Pancreas (tissue), 10 donors: ENCODE measurements at regions not wholly inside any gene's neighbourhood (a gene's known extent, or its start where the extent isn't known, plus 50 kb on each side); places are given as distances from the start of the nearest gene placed in this dataset.
A peak's percentile ranks its signal among the peaks of the same experiment; 100 is the strongest.

ENCODE experiments used
- ATAC-seq, 4 donors: fragments of 200-7000 bp; cut with Tn5 transposase; one replicate each; pipeline versions ENCODE4 v1.8.0 to v1.9.1; 2020; ENCODE audit warnings: mild to moderate bottlenecking in 4 of 4, moderate library complexity in 4 of 4
- DNase-seq, 6 donors: peaks; one replicate each; pipeline ENCODE4 v3.0.0-alpha.2; 2020
- FAIRE-seq: peaks from 2 replicates; lab custom pipeline; 2012; peaks lifted over from hg19 to GRCh38; lab: Jason Lieb, UNC
- H3K27ac ChIP-seq, 4 donors: fragments of 200-600 bp; sonication (generic); 1 replicate in 3 of 4; 2 replicates in 1 of 4; pipeline versions ENCODE4 v1.5.0 to v1.8.0; 2020
- H3K27me3 ChIP-seq, 4 donors: fragments of 200-600 bp; one replicate each; pipeline ENCODE4 v1.8.0; 2021
- H3K36me3 ChIP-seq, 3 donors: fragments of 200-600 bp; sonication (generic) in 1 of 3; one replicate each; pipeline versions ENCODE4 v1.5.0 to v1.8.0; 2020 to 2021
- H3K4me1 ChIP-seq, 3 donors: fragments of 200-600 bp; one replicate each; pipeline ENCODE4 v1.8.0; 2021
- H3K4me3 ChIP-seq, 4 donors: fragments of 200-600 bp; sonication (generic) in 2 of 4; one replicate each; pipeline versions ENCODE4 v1.5.0 to v1.8.0; 2020 to 2021
- H3K9me3 ChIP-seq, 4 donors: fragments of 200-600 bp; one replicate each; pipeline ENCODE4 v1.8.0; 2021
- WGBS, 2 donors: extraction: QIAGEN DNeasy Blood & Tissue Kit; methylation state at CpG; one replicate each; pipeline ENCODE4 v1.1.7; 2013; 5-methylcytosine and 5-hydroxymethylcytosine counted together
- intact Hi-C, 3 donors: fragments of 100-400 bp; cut with DNase I; formaldehyde crosslinking; loops; one replicate each; pipeline versions ENCODE4 v1.11.1 to v1.14.2; 2022
- TF ChIP-seq, protein P1 (sequence below), 4 donors: fragments of 200-600 bp; sonication (generic) in 3 of 4; IDR thresholded peaks; one replicate each; pipeline versions ENCODE4 v1.5.0 to v1.8.0; 2021; ENCODE audit warnings: antibody characterized with exemption in 4 of 4
- donor health status: healthy with polysubstance abuse.
- donor health status: DM: no; HTN: no; CAD: no; lungs with moderate emphysema.
- donor health status: DM: no; HTN: no; CAD: no.
- donor health status: control.
- donor health status: control.
- donor health status: Bipolar disorder and iron deficiency.
- donor health status: DM: yes; HTN: yes; CAD: no.
- donor health status: DM: no; HTN: no; CAD: no.
- donor health status: DM: no; HTN: no; CAD: no.
- donor health status: DM: yes; HTN: yes; CAD: no.

DNA sequence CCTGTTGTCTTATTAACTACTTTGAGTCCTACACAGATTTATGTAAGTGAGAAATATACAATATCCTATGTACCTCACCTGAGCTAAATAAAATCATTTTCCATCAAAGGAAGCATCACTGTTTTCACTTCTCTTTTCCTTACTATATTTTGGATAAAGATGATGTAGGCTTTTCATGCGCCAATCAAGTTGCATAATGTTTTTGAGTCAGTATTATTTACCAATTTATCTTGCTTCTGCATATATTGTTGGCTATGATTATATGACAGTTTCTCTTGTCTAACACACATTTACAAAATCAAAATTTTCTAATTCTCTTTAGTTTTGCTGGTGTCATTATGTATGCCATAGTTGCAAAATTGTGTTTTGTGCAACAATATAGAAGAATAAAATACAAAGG is 67.9 kb upstream of the FRY start:
- H3K4me3 ChIP-seq = no peak overlapping the region
- no peak for FAIRE-seq
- TF ChIP-seq, protein P1, sequence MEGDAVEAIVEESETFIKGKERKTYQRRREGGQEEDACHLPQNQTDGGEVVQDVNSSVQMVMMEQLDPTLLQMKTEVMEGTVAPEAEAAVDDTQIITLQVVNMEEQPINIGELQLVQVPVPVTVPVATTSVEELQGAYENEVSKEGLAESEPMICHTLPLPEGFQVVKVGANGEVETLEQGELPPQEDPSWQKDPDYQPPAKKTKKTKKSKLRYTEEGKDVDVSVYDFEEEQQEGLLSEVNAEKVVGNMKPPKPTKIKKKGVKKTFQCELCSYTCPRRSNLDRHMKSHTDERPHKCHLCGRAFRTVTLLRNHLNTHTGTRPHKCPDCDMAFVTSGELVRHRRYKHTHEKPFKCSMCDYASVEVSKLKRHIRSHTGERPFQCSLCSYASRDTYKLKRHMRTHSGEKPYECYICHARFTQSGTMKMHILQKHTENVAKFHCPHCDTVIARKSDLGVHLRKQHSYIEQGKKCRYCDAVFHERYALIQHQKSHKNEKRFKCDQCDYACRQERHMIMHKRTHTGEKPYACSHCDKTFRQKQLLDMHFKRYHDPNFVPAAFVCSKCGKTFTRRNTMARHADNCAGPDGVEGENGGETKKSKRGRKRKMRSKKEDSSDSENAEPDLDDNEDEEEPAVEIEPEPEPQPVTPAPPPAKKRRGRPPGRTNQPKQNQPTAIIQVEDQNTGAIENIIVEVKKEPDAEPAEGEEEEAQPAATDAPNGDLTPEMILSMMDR (IDR thresholded peaks at IDR 0.05) = no peak
- no peak for ATAC-seq
- H3K27ac ChIP-seq = no peak overlapping the region
- WGBS, 2 donors = 86 to 100% methylated on average over 1 of the region's 1 CpG
- peaks cover 0 to 28% (median 16%) of the 10 kb centered on the region in 3 donors for H3K4me1 ChIP-seq
- intact Hi-C loops = no loop called here
- no peaks in the 10 kb centered on the region for H3K9me3 ChIP-seq
- no peaks in the 10 kb centered on the region for H3K36me3 ChIP-seq
- no peak for DNase-seq
- H3K27me3 ChIP-seq = no peaks in the 10 kb centered on the region

DNA sequence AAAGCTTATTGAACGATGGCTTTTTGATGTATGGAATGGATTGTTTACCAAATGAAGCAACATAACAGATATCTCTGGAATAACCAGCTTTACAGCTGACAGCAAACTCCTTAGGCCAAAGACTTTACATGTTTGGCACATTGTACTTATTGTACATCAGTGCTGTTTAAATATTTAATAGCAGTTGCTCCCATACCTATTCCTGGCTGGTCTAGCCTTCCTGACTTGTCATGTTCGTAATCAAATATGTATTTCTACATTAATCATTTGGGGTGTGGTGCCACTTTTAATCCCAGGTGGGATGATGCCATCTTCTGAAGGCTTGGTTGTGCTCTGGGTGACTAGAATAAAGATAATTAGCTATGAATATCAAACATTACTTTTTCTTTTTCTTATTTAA is 67.4 kb upstream of the FRY start:
- H3K27ac ChIP-seq = peak overlapping the region in 1 of 4 donors; percentile 16
- H3K36me3 ChIP-seq = no peaks in the 10 kb centered on the region
- 55 to 56% methylated on average over 2 of the region's 2 CpGs for WGBS, 2 donors
- no peaks in the 10 kb centered on the region for H3K27me3 ChIP-seq
- TF ChIP-seq, protein P1 (IDR thresholded peaks at IDR 0.05) = no peak
- ATAC-seq = no peak
- no peak for DNase-seq
- no peaks in the 10 kb centered on the region for H3K9me3 ChIP-seq
- peaks cover 0 to 28% (median 16%) of the 10 kb centered on the region in 3 donors for H3K4me1 ChIP-seq
- intact Hi-C loops = no loop called here
- FAIRE-seq = no peak
- no peak overlapping the region for H3K4me3 ChIP-seq

DNA sequence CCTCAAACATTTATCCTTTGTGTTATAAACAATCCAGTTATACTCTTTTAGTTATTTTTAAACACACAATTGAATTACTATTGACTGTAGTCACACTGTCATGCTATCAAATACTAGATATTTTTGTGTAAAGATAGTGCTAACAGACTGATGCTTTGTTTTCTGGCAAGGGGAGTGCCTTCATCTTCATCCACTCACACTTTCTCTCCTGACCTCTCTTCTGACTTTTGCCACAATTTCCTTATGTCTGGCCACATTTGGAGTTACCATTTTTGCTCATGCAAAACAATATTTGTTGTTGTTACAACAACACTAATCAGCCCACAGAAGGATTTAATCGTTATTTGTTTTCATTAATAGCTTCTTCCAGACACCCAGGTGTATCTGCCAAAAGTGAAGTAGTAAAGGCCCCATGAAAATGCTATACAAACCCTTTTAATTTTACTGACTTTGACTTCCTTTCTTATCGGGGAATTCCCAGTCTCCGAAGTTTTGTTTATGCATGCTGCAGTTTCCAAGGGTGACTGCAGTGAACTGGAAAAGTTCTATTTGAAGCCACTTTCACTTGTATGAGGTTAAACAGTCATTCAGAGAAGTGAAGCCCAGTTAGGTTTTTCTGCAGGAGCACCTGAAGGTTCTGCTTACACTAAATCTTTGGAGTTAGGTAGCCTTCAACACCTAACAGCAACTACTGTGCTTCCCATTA is 66.1 kb upstream of the FRY start:
- DNase-seq = peak in 2 of 6 donors; percentile 28 to 36
- intact Hi-C loops = no loop called here
- TF ChIP-seq, protein P1 (IDR thresholded peaks at IDR 0.05) = no peak
- FAIRE-seq = peak; percentile 49
- Histone ChIP-seq H3K4me1 (peaks cover 0 to 28% (median 16%) of the 10 kb centered on the region in 3 donors), H3K27ac (peak overlapping the region in 3 of 4 donors; percentile 28 to 75 (median 66)), H3K27me3 (no peaks in the 10 kb centered on the region), H3K36me3 (no peaks in the 10 kb centered on the region), H3K9me3 (no peaks in the 10 kb centered on the region), H3K4me3 (no peak overlapping the region)
- ATAC-seq = peak; percentile 85 to 92 (median 90)
- WGBS, 2 donors = 1 to 5% methylated on average over 3 of the region's 3 CpGs

DNA sequence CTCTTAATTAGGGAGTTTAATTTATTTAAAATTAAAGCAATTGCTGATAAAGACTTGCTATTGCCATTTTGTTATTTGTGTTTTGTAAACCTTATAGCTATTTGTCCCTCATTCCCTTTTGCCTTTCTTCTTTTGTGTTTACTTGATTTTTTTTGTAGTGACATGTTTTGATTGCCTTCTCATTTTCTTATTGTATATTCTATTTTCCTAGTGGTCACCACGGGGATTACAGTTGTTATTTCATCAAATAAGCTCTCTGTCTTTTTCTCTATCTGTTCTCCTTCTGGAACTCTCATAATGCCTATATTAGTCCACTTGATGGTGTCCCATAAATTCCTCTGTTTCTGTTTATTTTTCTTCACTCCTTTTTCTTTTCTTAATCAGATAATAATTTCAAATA is 64.4 kb upstream of the FRY start:
- H3K36me3 ChIP-seq = no peaks in the 10 kb centered on the region
- intact Hi-C loops = no loop called here
- H3K9me3 ChIP-seq = no peaks in the 10 kb centered on the region
- no peak overlapping the region for H3K4me3 ChIP-seq
- no peaks in the 10 kb centered on the region for H3K27me3 ChIP-seq
- TF ChIP-seq, protein P1 (IDR thresholded peaks at IDR 0.05) = no peak
- FAIRE-seq (no peak), DNase-seq (no peak), ATAC-seq (no peak)
- no peak overlapping the region for H3K27ac ChIP-seq
- peaks cover 0 to 28% (median 16%) of the 10 kb centered on the region in 3 donors for H3K4me1 ChIP-seq
- WGBS, 2 donors = 79 to 92% methylated on average over 1 of the region's 1 CpG

DNA sequence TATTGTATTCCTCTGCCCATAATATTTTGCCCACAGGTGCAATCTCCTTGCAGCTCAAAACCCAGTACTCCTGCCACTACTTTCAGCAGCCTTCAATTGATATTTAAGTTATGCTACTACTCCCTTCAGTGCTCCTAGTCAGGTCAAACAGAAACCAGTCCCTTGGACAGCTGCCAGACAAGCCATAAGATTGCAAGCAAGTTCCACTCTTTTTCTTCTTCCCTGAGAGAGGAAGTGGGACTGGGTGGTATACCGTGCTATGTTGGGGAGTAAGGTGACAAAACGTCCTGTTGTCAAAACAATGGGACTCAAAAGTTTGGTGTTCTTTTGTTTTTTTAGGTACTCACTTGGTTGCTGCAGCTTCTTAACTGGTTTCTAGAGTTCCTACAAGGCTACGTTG is 63.1 kb upstream of the FRY start:
- H3K27ac ChIP-seq = no peak overlapping the region
- intact Hi-C loops = no loop called here
- 65 to 68% methylated on average over 3 of the region's 3 CpGs for whole genome bisulfite sequencing, 2 donors
- TF ChIP-seq, protein P1 (IDR thresholded peaks at IDR 0.05) = no peak
- no peak overlapping the region for H3K4me3 ChIP-seq
- ATAC-seq (peak in 3 of 4 donors; percentile 29 to 61 (median 48)), FAIRE-seq (no peak), DNase-seq (peak in 3 of 6 donors; percentile 33 to 69 (median 42))
- peaks cover 0 to 28% (median 16%) of the 10 kb centered on the region in 3 donors for H3K4me1 ChIP-seq
- no peaks in the 10 kb centered on the region for H3K36me3 ChIP-seq
- no peaks in the 10 kb centered on the region for H3K27me3 ChIP-seq
- no peaks in the 10 kb centered on the region for H3K9me3 ChIP-seq
